ENCODE measurements at regions not wholly inside any gene's neighbourhood (a gene's known extent, or its start where the extent isn't known, plus 50 kb on each side); places are given as distances from the start of the nearest gene placed in this dataset.

DNA sequence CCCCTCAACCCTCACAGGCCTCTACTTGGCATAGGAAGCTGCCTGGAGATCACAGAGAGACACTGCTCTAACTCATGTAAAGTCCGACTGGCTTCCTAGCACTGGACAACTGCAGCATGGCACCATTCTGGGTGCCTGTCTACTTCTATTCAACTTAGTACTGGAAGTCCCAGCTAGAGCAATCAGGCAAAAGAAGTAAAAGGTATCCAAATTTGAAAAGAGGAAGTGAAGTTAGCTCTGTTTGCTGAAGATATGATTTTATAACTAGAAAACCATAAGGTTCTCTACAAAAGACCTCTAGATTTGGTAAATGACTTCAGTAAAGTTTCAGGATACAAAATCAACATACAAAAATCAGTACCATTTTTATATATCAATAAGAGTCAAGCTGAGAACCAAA, 1017.6 kb downstream of the PCDH9 start:
- TF ChIP-seq, protein P1, sequence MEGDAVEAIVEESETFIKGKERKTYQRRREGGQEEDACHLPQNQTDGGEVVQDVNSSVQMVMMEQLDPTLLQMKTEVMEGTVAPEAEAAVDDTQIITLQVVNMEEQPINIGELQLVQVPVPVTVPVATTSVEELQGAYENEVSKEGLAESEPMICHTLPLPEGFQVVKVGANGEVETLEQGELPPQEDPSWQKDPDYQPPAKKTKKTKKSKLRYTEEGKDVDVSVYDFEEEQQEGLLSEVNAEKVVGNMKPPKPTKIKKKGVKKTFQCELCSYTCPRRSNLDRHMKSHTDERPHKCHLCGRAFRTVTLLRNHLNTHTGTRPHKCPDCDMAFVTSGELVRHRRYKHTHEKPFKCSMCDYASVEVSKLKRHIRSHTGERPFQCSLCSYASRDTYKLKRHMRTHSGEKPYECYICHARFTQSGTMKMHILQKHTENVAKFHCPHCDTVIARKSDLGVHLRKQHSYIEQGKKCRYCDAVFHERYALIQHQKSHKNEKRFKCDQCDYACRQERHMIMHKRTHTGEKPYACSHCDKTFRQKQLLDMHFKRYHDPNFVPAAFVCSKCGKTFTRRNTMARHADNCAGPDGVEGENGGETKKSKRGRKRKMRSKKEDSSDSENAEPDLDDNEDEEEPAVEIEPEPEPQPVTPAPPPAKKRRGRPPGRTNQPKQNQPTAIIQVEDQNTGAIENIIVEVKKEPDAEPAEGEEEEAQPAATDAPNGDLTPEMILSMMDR (IDR thresholded peaks at IDR 0.05), result no peak
- TF ChIP-seq POLR2A (IDR thresholded peaks at IDR 0.05), result no peak
